SK-N-SH treated with all-trans-retinoic acid at 6 μM for 48 hours (cell line): ENCODE measurements at regions not wholly inside any gene's neighbourhood (a gene's known extent, or its start where the extent isn't known, plus 50 kb on each side); places are given as distances from the start of the nearest gene placed in this dataset.

Experiments used
- ARNTL ChIP-seq: fragments of 450-650 bp; formaldehyde crosslinking; IDR thresholded peaks from 2 replicates; pipeline ENCODE4 v1.5.0; 2020; ENCODE audit warnings: low read depth, mild to moderate bottlenecking, moderate library complexity, borderline replicate concordance
- BACH2 ChIP-seq: fragments of 250-450 bp; sonication (Bioruptor Pico); IDR thresholded peaks from 2 replicates; pipeline ENCODE4 v1.9.0; 2021; ENCODE audit warnings: mild to moderate bottlenecking, borderline replicate concordance
- CSDC2 ChIP-seq: fragments of 250-450 bp; sonication (Bioruptor Pico); IDR thresholded peaks from 2 replicates; pipeline ENCODE4 v1.5.0; 2020; ENCODE audit warnings: mild to moderate bottlenecking, moderate library complexity
- PATZ1 ChIP-seq: fragments of 250-450 bp; sonication (Bioruptor Pico); IDR thresholded peaks from 2 replicates; pipeline ENCODE4 v1.8.0; 2020; ENCODE audit warnings: mild to moderate bottlenecking, moderate library complexity, borderline replicate concordance
- TCF4 ChIP-seq: fragments of 250-450 bp; sonication (Bioruptor Pico); IDR thresholded peaks from 2 replicates; pipeline ENCODE4 v1.8.0; 2021; ENCODE audit warnings: mild to moderate bottlenecking, moderate library complexity, borderline replicate concordance
- ZC3H10 ChIP-seq: fragments of 250-450 bp; sonication (Bioruptor Pico); IDR thresholded peaks from 2 replicates; pipeline ENCODE4 v1.5.1; 2021; ENCODE audit warnings: mild to moderate bottlenecking, moderate library complexity
- ZFP3 ChIP-seq: fragments of 250-450 bp; sonication (Bioruptor Pico); IDR thresholded peaks from 2 replicates; pipeline ENCODE4 v1.5.0; 2020; ENCODE audit warnings: mild to moderate bottlenecking, moderate library complexity
- ZNF565 ChIP-seq: fragments of 450-650 bp; formaldehyde crosslinking; conservative IDR thresholded peaks from 2 replicates; pipeline ENCODE4 v1.5.0; 2020; ENCODE audit warnings: low read depth, mild to moderate bottlenecking, moderate library complexity
- ZNF70 ChIP-seq: fragments of 450-650 bp; formaldehyde crosslinking; IDR thresholded peaks from 2 replicates; pipeline ENCODE4 v1.5.0; 2020; ENCODE audit warnings: mild to moderate bottlenecking, moderate library complexity
- ZNF8 ChIP-seq: fragments of 450-650 bp; formaldehyde crosslinking; IDR thresholded peaks from 2 replicates; pipeline ENCODE4 v1.5.0; 2020; ENCODE audit warnings: mild to moderate bottlenecking, moderate library complexity
- TF ChIP-seq, protein P1 (sequence below): fragments of 250-450 bp; sonication (Bioruptor Pico); IDR thresholded peaks from 2 replicates; pipeline ENCODE4 v1.5.1; 2021; ENCODE audit warnings: mild to moderate bottlenecking, moderate library complexity

- TF ChIP-seq ARNTL (no peak), PATZ1 (CRISPR knock-in tag) (no peak), ZNF70 (CRISPR knock-in tag) (no peak), TCF4 (CRISPR knock-in tag) (no peak), ZFP3 (CRISPR knock-in tag) (no peak), CSDC2 (CRISPR knock-in tag) (no peak), ZNF565 (no peak), ZNF8 (CRISPR knock-in tag) (no peak), ZC3H10 (CRISPR knock-in tag) (no peak), BACH2 (CRISPR knock-in tag) (no peak)
- TF ChIP-seq, protein P1, sequence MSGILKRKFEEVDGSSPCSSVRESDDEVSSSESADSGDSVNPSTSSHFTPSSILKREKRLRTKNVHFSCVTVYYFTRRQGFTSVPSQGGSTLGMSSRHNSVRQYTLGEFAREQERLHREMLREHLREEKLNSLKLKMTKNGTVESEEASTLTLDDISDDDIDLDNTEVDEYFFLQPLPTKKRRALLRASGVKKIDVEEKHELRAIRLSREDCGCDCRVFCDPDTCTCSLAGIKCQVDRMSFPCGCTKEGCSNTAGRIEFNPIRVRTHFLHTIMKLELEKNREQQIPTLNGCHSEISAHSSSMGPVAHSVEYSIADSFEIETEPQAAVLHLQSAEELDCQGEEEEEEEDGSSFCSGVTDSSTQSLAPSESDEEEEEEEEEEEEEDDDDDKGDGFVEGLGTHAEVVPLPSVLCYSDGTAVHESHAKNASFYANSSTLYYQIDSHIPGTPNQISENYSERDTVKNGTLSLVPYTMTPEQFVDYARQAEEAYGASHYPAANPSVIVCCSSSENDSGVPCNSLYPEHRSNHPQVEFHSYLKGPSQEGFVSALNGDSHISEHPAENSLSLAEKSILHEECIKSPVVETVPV (CRISPR knock-in tag): no peak
These were observed 588.5 kb downstream of the TRIML1 start for GRCh38 chr4:188727746-188728145.
